ENCODE measurements at regions not wholly inside any gene's neighbourhood (a gene's known extent, or its start where the extent isn't known, plus 50 kb on each side); places are given as distances from the start of the nearest gene placed in this dataset.

DNA sequence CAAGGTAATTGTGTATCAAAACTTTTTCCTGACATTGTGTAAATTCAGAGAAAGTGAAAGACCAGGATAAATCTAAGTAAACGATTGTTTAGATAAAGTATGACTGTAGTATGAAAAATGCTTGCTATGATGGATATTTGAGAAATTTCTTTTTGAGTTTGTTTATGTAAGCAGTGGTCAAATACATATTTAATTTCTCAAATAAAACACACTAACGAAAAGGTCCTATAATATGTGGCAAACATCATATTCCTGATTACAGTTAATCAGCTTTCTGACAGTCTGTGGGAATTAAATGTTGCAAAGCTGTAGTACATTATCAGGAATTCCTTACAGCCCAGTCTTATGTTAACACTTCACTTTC is 636.9 kb downstream of the MMUT start:
- no peaks in the 10 kb centered on the region for H3K27me3 ChIP-seq
- ATAC-seq (no peak), DNase-seq (no peak)
- peaks cover 0 to 4% (median 0%) of the 10 kb centered on the region in 12 donors for H3K9me3 ChIP-seq
- 47 to 63% (median 58%) methylated on average over 2 of the region's 2 CpGs for WGBS, 4 donors
- intact Hi-C loops (cut with DNase I) = no loop called here
- peaks cover 0 to 10% (median 0%) of the 10 kb centered on the region in 12 donors for H3K4me1 ChIP-seq
- H3K4me3 ChIP-seq = no peak overlapping the region
- no peaks in the 10 kb centered on the region for H3K36me3 ChIP-seq
- TF ChIP-seq, protein P1, sequence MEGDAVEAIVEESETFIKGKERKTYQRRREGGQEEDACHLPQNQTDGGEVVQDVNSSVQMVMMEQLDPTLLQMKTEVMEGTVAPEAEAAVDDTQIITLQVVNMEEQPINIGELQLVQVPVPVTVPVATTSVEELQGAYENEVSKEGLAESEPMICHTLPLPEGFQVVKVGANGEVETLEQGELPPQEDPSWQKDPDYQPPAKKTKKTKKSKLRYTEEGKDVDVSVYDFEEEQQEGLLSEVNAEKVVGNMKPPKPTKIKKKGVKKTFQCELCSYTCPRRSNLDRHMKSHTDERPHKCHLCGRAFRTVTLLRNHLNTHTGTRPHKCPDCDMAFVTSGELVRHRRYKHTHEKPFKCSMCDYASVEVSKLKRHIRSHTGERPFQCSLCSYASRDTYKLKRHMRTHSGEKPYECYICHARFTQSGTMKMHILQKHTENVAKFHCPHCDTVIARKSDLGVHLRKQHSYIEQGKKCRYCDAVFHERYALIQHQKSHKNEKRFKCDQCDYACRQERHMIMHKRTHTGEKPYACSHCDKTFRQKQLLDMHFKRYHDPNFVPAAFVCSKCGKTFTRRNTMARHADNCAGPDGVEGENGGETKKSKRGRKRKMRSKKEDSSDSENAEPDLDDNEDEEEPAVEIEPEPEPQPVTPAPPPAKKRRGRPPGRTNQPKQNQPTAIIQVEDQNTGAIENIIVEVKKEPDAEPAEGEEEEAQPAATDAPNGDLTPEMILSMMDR (IDR thresholded peaks at IDR 0.05) = no peak
- no peak for TF ChIP-seq POLR2A (IDR thresholded peaks at IDR 0.05)
- H3K27ac ChIP-seq = no peak overlapping the region

DNA sequence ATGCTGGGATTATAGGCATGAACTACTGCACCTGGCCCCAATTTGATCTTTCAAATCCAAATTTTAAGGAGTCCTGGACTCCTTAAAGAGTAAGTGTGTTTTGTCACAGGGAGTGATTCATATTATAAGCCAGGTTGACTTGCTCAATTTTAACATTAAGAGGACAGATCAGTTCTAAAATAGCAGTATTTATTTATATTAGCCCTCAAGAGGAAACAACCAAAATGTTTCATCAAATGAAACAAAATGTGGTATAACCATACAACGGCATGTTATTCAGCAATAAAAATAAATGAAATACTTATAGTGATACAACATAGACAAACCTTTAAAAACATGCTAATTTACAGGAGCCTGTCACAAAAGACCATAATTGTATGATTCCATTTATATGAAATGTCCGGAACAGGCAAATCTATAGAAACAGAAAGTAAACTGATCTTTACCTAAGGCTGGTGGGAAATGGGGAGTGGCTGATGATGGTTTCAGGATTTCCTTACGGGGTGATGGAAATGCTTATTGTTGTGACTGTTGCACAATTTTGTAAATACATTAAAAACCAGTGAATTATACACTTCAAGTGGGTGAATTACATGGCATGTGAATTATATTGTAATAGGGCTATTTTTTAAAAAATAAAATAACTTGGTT is 637.4 kb downstream of the MMUT start:
- 57 to 82% (median 70%) methylated on average over 3 of the region's 3 CpGs for WGBS, 4 donors
- peaks cover 0 to 4% (median 0%) of the 10 kb centered on the region in 12 donors for H3K9me3 ChIP-seq
- H3K4me3 ChIP-seq = no peak overlapping the region
- no peak for TF ChIP-seq POLR2A (IDR thresholded peaks at IDR 0.05)
- TF ChIP-seq, protein P1 (IDR thresholded peaks at IDR 0.05) = no peak
- no peaks in the 10 kb centered on the region for H3K36me3 ChIP-seq
- H3K27ac ChIP-seq = no peak overlapping the region
- no peak for ATAC-seq
- H3K4me1 ChIP-seq = peaks cover 0 to 10% (median 0%) of the 10 kb centered on the region in 12 donors
- DNase-seq = no peak
- intact Hi-C loops (cut with DNase I) = no loop called here
- H3K27me3 ChIP-seq = no peaks in the 10 kb centered on the region

DNA sequence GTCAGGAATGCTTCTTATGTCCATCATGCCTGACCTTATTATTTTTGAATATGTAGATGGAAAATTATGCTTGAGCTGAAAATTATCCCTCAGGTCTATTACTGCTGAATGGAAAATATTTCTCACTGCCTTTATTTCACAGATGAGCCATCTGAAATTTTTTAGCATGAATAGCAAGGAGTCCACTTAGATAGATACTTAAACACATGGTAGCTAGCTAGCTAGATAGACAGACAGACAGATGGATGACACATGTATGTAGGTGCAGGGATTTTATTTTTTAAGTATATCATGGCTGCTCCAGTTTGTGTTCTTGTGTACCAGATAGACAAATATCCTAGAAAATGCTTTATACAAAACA is 645.0 kb downstream of the MMUT start:
- Histone ChIP-seq H3K36me3 (no peaks in the 10 kb centered on the region), H3K27me3 (no peaks in the 10 kb centered on the region), H3K9me3 (peaks cover 0 to 4% (median 0%) of the 10 kb centered on the region in 12 donors), H3K4me3 (no peak overlapping the region), H3K4me1 (no peaks in the 10 kb centered on the region), H3K27ac (no peak overlapping the region)
- TF ChIP-seq, protein P1 (IDR thresholded peaks at IDR 0.05) = no peak
- TF ChIP-seq POLR2A (IDR thresholded peaks at IDR 0.05) = no peak
- intact Hi-C loops (cut with DNase I) = no loop called here
- no peak for ATAC-seq
- DNase-seq = no peak

DNA sequence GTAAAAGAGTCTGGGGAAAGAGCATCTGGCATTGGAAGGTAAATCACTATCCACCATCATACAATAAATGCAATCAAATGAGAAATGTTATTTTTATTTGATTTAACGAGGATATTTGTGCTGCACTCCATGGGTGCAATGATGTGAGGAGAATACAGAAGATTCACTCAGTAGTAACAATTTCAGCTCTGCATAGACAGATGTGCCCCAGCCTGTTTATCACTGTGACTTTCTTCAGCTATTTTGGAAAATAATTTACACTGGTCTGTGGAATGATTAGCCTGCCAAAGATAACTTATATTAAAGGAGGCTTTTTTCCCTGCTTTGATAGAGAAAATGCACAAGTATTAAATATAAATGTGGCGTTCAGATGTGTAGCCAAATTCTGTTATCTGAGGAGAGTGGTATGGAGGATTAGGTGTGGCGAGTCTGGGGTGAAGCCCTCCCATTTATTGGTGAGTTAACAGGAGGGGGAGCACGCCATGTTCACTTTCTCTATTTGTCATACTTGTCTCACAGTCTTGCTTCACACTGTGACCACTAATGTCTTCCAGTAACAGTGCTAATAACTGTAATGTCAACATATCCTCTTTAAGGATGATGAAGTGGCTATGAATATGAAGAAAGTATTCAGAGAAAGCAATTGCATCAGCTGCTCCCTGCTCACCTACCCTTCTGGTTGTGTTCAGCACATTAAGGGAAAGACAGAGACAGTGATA is 645.6 kb downstream of the MMUT start:
- Histone ChIP-seq H3K27me3 (no peaks in the 10 kb centered on the region), H3K27ac (no peak overlapping the region), H3K9me3 (peaks cover 0 to 1% (median 0%) of the 10 kb centered on the region in 12 donors), H3K4me1 (no peaks in the 10 kb centered on the region), H3K4me3 (no peak overlapping the region), H3K36me3 (no peaks in the 10 kb centered on the region)
- intact Hi-C loops (cut with DNase I) = no loop called here
- no peak for TF ChIP-seq POLR2A (IDR thresholded peaks at IDR 0.05)
- TF ChIP-seq, protein P1 (IDR thresholded peaks at IDR 0.05) = no peak
- WGBS, 4 donors = 55 to 74% (median 64%) methylated on average over 4 of the region's 4 CpGs
- DNase-seq (no peak), ATAC-seq (no peak)
